ENCODE measurements at regions not wholly inside any gene's neighbourhood (a gene's known extent, or its start where the extent isn't known, plus 50 kb on each side); places are given as distances from the start of the nearest gene placed in this dataset.

DNA sequence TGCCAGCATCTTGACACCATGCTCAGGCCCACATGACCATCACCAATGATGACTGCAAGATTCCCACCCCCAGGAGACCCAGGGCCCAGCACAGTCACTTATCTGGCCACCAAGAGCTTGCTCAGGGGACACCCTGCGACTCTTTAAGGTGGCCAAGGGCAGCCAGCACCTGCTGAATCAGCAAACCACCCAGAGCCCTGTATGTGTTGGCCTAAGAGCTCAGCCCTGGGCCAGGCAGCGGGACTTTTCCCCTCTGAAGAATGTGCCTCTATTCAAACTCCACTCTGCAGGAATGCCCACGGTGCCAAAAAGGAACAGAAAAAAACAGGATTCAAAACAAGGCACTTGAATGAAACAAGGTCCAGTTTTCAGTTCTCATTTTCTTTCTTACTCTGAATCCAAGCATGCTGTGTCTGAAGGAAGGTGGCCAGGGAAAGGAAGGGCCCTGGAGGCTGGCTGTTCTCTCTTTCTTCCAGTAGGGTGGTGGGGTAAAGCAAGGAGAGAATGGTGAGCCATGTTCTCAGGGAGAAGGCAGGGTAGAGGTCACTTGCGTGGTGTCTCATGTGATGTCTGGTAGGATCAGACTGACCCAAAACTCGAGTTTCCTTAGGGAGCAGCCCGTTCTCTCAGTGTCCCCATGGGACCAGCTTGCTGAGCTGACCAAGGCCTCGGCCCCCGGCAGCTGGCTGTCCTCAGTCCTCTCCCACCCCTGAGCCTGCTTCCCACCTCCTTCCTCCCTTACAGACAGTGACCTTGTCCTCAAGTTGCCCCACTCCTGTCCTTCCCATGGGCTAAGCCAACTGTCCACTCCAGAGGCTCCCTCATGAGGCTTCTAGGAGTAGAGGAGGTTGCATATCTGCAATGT, 150.0 kb downstream of the RNF152 start:
- TF ChIP-seq, protein P1, sequence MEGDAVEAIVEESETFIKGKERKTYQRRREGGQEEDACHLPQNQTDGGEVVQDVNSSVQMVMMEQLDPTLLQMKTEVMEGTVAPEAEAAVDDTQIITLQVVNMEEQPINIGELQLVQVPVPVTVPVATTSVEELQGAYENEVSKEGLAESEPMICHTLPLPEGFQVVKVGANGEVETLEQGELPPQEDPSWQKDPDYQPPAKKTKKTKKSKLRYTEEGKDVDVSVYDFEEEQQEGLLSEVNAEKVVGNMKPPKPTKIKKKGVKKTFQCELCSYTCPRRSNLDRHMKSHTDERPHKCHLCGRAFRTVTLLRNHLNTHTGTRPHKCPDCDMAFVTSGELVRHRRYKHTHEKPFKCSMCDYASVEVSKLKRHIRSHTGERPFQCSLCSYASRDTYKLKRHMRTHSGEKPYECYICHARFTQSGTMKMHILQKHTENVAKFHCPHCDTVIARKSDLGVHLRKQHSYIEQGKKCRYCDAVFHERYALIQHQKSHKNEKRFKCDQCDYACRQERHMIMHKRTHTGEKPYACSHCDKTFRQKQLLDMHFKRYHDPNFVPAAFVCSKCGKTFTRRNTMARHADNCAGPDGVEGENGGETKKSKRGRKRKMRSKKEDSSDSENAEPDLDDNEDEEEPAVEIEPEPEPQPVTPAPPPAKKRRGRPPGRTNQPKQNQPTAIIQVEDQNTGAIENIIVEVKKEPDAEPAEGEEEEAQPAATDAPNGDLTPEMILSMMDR (IDR thresholded peaks at IDR 0.05; ENCODE audit: unreplicated experiment): no peak
- Mint-ChIP-seq H3K27me3 (ENCODE audit: low read depth) (no peaks in the 10 kb centered on the region), H3K4me3 (no peak overlapping the region), H3K9me3 (no peaks in the 10 kb centered on the region), H3K36me3 (no peaks in the 10 kb centered on the region), H3K4me1 (peaks cover 4% of the 10 kb centered on the region), H3K27ac (no peak overlapping the region)
- no peak for DNase-seq (ENCODE audit: low spot score in 2 of 2, unreplicated experiment in 2 of 2)

- DNase-seq (ENCODE audit: low spot score in 2 of 2, unreplicated experiment in 2 of 2): no peak
- Mint-ChIP-seq H3K27me3 (ENCODE audit: low read depth) (no peaks in the 10 kb centered on the region), H3K36me3 (no peaks in the 10 kb centered on the region), H3K27ac (no peak overlapping the region), H3K4me1 (peaks cover 4% of the 10 kb centered on the region), H3K9me3 (no peaks in the 10 kb centered on the region), H3K4me3 (no peak overlapping the region)
- TF ChIP-seq, protein P1 (IDR thresholded peaks at IDR 0.05; ENCODE audit: unreplicated experiment): no peak
Observed at GRCh38 chr18:61741881-61742454, 150.8 kb downstream of the RNF152 start.

GRCh38 chr18:61738488-61738887, 154.3 kb downstream of the RNF152 start:
- no peak for DNase-seq (ENCODE audit: low spot score in 2 of 2, unreplicated experiment in 2 of 2)
- Mint-ChIP-seq H3K27me3 (ENCODE audit: low read depth) (no peaks in the 10 kb centered on the region), H3K36me3 (no peaks in the 10 kb centered on the region), H3K4me1 (peaks cover 5% of the 10 kb centered on the region), H3K27ac (no peak overlapping the region), H3K9me3 (no peaks in the 10 kb centered on the region), H3K4me3 (no peak overlapping the region)
- TF ChIP-seq, protein P1 (IDR thresholded peaks at IDR 0.05; ENCODE audit: unreplicated experiment): no peak

DNA sequence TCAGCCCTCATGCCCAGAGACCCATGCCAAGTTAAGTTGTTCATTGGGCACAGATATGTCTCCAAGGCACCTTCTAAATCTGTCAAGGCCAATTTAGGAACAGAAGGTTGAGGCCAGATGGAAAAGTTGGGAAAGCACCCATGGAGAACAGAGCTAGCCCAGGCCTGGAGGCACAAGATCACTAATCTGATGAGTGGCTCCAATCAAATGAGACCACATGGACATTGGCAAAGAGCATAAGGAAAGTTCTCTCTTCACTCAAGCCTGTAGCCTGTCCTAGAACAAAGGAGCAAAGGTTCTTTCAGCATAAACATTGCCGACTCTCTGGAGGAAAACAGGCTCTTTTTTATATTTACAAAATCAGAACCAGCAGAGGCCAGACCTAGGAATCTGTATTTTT, 154.8 kb downstream of the RNF152 start:
- Mint-ChIP-seq H3K27ac (no peak overlapping the region), H3K9me3 (no peaks in the 10 kb centered on the region), H3K36me3 (no peaks in the 10 kb centered on the region), H3K27me3 (ENCODE audit: low read depth) (no peaks in the 10 kb centered on the region), H3K4me3 (no peak overlapping the region), H3K4me1 (peaks cover 5% of the 10 kb centered on the region)
- no peak for DNase-seq (ENCODE audit: low spot score in 2 of 2, unreplicated experiment in 2 of 2)
- TF ChIP-seq, protein P1 (IDR thresholded peaks at IDR 0.05; ENCODE audit: unreplicated experiment): no peak

- TF ChIP-seq, protein P1 (IDR thresholded peaks at IDR 0.05; ENCODE audit: unreplicated experiment): no peak
- DNase-seq (ENCODE audit: low spot score in 2 of 2, unreplicated experiment in 2 of 2): no peak
- H3K27me3 Mint-ChIP-seq (ENCODE audit: low read depth): no peaks in the 10 kb centered on the region
- H3K4me3 Mint-ChIP-seq: no peak overlapping the region
- no peaks in the 10 kb centered on the region for H3K9me3 Mint-ChIP-seq
- no peaks in the 10 kb centered on the region for H3K36me3 Mint-ChIP-seq
- peaks cover 5% of the 10 kb centered on the region for H3K4me1 Mint-ChIP-seq
- no peak overlapping the region for H3K27ac Mint-ChIP-seq
Observed at GRCh38 chr18:61736133-61736532, 156.7 kb downstream of the RNF152 start.
